Spleen (tissue), 11 donors: ENCODE measurements at regions not wholly inside any gene's neighbourhood (a gene's known extent, or its start where the extent isn't known, plus 50 kb on each side); places are given as distances from the start of the nearest gene placed in this dataset.

ENCODE experiments used
- DNase-seq: peaks from one replicate; pipeline ENCODE4 v3.0.0-alpha.2; 2020
- H3K27ac ChIP-seq, 8 donors: fragments of 200-600 bp; sonication (generic) in 7 of 8; 1 replicate in 4 of 8; 2 replicates in 4 of 8; pipeline versions ENCODE4 v1.5.0 to v1.8.0; 2016 to 2021; ENCODE audit warnings: inconsistent platforms in 4 of 8, mild to moderate bottlenecking in 4 of 8, moderate library complexity in 1 of 8
- H3K27me3 ChIP-seq, 7 donors: fragments of 200-600 bp; sonication (generic) in 6 of 7; replicated peaks in 1 of 7; 1 replicate in 4 of 7; 2 replicates in 3 of 7; pipeline versions ENCODE4 v1.5.0 to v1.8.0; 2016 to 2021; ENCODE audit warnings: inconsistent platforms in 3 of 7, mild to moderate bottlenecking in 1 of 7
- H3K36me3 ChIP-seq, 6 donors: fragments of 200-600 bp; sonication (generic) in 5 of 6; 1 replicate in 4 of 6; 2 replicates in 2 of 6; pipeline versions ENCODE4 v1.5.0 to v1.8.0; 2016 to 2021; ENCODE audit warnings: inconsistent platforms in 2 of 6
- H3K4me1 ChIP-seq, 6 donors: fragments of 200-600 bp; sonication (generic) in 5 of 6; 1 replicate in 3 of 6; 2 replicates in 3 of 6; pipeline versions ENCODE4 v1.5.0 to v1.8.0; 2016 to 2021; ENCODE audit warnings: inconsistent platforms in 3 of 6
- H3K4me3 ChIP-seq, 8 donors: fragments of 200-600 bp; sonication (generic) in 7 of 8; 1 replicate in 4 of 8; 2 replicates in 4 of 8; pipeline versions ENCODE4 v1.5.0 to v1.8.0; 2016 to 2021; ENCODE audit warnings: inconsistent platforms in 4 of 8, mild to moderate bottlenecking in 4 of 8, moderate library complexity in 2 of 8
- H3K9me3 ChIP-seq, 8 donors: fragments of 200-600 bp; sonication (generic) in 7 of 8; 1 replicate in 4 of 8; 2 replicates in 4 of 8; pipeline versions ENCODE4 v1.5.0 to v1.8.0; 2016 to 2021; ENCODE audit warnings: inconsistent platforms in 4 of 8
- CTCF ChIP-seq, 11 experiments: fragments of 200-600 bp in 7 of 11; fragments of 450-650 bp in 4 of 11; sonication (generic) in 4 of 11; IDR thresholded peaks in 8 of 11; conservative IDR thresholded peaks in 3 of 11; 1 replicate in 7 of 11; 2 replicates in 4 of 11; pipeline versions ENCODE4 v1.4.0 to v1.8.0; 2016 to 2021; ENCODE audit warnings: antibody characterized with exemption in 11 of 11, inconsistent platforms in 4 of 11, mild to moderate bottlenecking in 1 of 11
- POLR2A ChIP-seq, 3 donors: fragments of 450-650 bp; IDR thresholded peaks; one replicate each; pipeline ENCODE4 v1.5.1; 2017; ENCODE audit warnings: antibody characterized with exemption in 3 of 3, mild to moderate bottlenecking in 1 of 3
- POLR2AphosphoS5 ChIP-seq, 3 donors: sonication (generic); formaldehyde crosslinking; IDR thresholded peaks; one replicate each; pipeline ENCODE4 v1.5.1; 2017; ENCODE audit warnings: antibody characterized with exemption in 3 of 3
- WGBS, 5 donors: extraction: QIAGEN DNeasy Blood & Tissue Kit in 3 of 5; methylation state at CpG; one replicate each; pipeline versions ENCODE4 v1.1.5 to v1.1.7; 2013 to 2018; 5-methylcytosine and 5-hydroxymethylcytosine counted together
- intact Hi-C: fragments of 100-400 bp; cut with DNase I; formaldehyde crosslinking; loops from one replicate; pipeline ENCODE4 v1.15.0; 2023; ENCODE audit warnings: low total_unique reads
- donor health status: healthy with polysubstance abuse.
- donor health status: DM: no; HTN: no; CAD: no; lungs with moderate emphysema.
- donor health status: DM: no; HTN: no; CAD: no.
- donor health status: Bipolar disorder and iron deficiency.
- donor health status: healthy.
- donor health status: DM: no; HTN: no; CAD: no.
- donor health status: DM: yes; HTN: yes; CAD: no.

- Histone ChIP-seq H3K9me3 (peaks cover 0 to 15% (median 6%) of the 10 kb centered on the region in 8 donors), H3K4me1 (no peaks in the 10 kb centered on the region), H3K27ac (no peak overlapping the region), H3K36me3 (no peaks in the 10 kb centered on the region), H3K4me3 (no peak overlapping the region), H3K27me3 (peaks cover 0 to 3% (median 0%) of the 10 kb centered on the region in 7 donors)
- intact Hi-C loops, result no loop called here
- TF ChIP-seq POLR2A (IDR thresholded peaks at IDR 0.05) (no peak), CTCF (IDR thresholded peaks at IDR 0.05 in 8 of 11, conservative IDR thresholded peaks at IDR 0.05 in 3 of 11) (no peak), POLR2AphosphoS5 (IDR thresholded peaks at IDR 0.05) (no peak)
- no peak for DNase-seq
- 73 to 82% (median 73%) methylated on average over 2 of the region's 2 CpGs for WGBS, 5 donors
Observed at GRCh38 chr5:62044989-62045388, 261.0 kb upstream of the KIF2A start.

- DNase-seq, result no peak
- Histone ChIP-seq H3K9me3 (peaks cover 0 to 15% (median 6%) of the 10 kb centered on the region in 8 donors), H3K27ac (no peak overlapping the region), H3K36me3 (no peaks in the 10 kb centered on the region), H3K4me3 (no peak overlapping the region), H3K27me3 (peaks cover 0 to 3% (median 0%) of the 10 kb centered on the region in 7 donors), H3K4me1 (no peaks in the 10 kb centered on the region)
- 55 to 86% (median 64%) methylated on average over 1 of the region's 1 CpG for WGBS, 5 donors
- intact Hi-C loops, result no loop called here
- TF ChIP-seq CTCF (IDR thresholded peaks at IDR 0.05 in 8 of 11, conservative IDR thresholded peaks at IDR 0.05 in 3 of 11), result no peak
- TF ChIP-seq POLR2AphosphoS5 (IDR thresholded peaks at IDR 0.05), result no peak
- TF ChIP-seq POLR2A (IDR thresholded peaks at IDR 0.05), result no peak
Observed at GRCh38 chr5:62046191-62046590, 259.8 kb upstream of the KIF2A start.

GRCh38 chr5:62051747-62052146, 254.3 kb upstream of the KIF2A start:
- peaks cover 0 to 7% (median 0%) of the 10 kb centered on the region in 8 donors for H3K9me3 ChIP-seq
- H3K27me3 ChIP-seq, result no peaks in the 10 kb centered on the region
- TF ChIP-seq CTCF (IDR thresholded peaks at IDR 0.05 in 8 of 11, conservative IDR thresholded peaks at IDR 0.05 in 3 of 11) (no peak), POLR2A (IDR thresholded peaks at IDR 0.05) (no peak), POLR2AphosphoS5 (IDR thresholded peaks at IDR 0.05) (no peak)
- WGBS, 5 donors, result 86 to 100% (median 96%) methylated on average over 1 of the region's 1 CpG
- H3K4me3 ChIP-seq, result no peak overlapping the region
- H3K36me3 ChIP-seq, result no peaks in the 10 kb centered on the region
- DNase-seq, result no peak
- H3K27ac ChIP-seq, result no peak overlapping the region
- intact Hi-C loops, result no loop called here
- H3K4me1 ChIP-seq, result no peaks in the 10 kb centered on the region

GRCh38 chr5:62059960-62060359, 246.0 kb upstream of the KIF2A start:
- no peak overlapping the region for H3K4me3 ChIP-seq
- no peaks in the 10 kb centered on the region for H3K4me1 ChIP-seq
- intact Hi-C loops, result no loop called here
- no peak for DNase-seq
- peaks cover 0 to 5% (median 0%) of the 10 kb centered on the region in 8 donors for H3K9me3 ChIP-seq
- H3K36me3 ChIP-seq, result no peaks in the 10 kb centered on the region
- 59 to 75% (median 63%) methylated on average over 2 of the region's 2 CpGs for WGBS, 5 donors
- H3K27ac ChIP-seq, result no peak overlapping the region
- no peaks in the 10 kb centered on the region for H3K27me3 ChIP-seq
- TF ChIP-seq CTCF (IDR thresholded peaks at IDR 0.05 in 8 of 11, conservative IDR thresholded peaks at IDR 0.05 in 3 of 11), result no peak
